GM10266 (cell line): ENCODE measurements at regions not wholly inside any gene's neighbourhood (a gene's known extent, or its start where the extent isn't known, plus 50 kb on each side); places are given as distances from the start of the nearest gene placed in this dataset.

ENCODE experiments used
- DNase-seq: peaks from one replicate; pipeline ENCODE4 v3.0.0; 2012; ENCODE audit errors: extremely low spot score
- TF ChIP-seq, protein P1 (sequence below): IDR thresholded peaks from 2 replicates; pipeline ENCODE4 v1.5.1; 2012; ENCODE audit warnings: mild to moderate bottlenecking, low read depth; ENCODE audit not compliant: control insufficient read depth, insufficient read depth; ENCODE audit errors: missing control alignments

GRCh38 chr6:113576310-113576709, 280.8 kb upstream of the MARCKS start:
- no peak for DNase-seq
- TF ChIP-seq, protein P1, sequence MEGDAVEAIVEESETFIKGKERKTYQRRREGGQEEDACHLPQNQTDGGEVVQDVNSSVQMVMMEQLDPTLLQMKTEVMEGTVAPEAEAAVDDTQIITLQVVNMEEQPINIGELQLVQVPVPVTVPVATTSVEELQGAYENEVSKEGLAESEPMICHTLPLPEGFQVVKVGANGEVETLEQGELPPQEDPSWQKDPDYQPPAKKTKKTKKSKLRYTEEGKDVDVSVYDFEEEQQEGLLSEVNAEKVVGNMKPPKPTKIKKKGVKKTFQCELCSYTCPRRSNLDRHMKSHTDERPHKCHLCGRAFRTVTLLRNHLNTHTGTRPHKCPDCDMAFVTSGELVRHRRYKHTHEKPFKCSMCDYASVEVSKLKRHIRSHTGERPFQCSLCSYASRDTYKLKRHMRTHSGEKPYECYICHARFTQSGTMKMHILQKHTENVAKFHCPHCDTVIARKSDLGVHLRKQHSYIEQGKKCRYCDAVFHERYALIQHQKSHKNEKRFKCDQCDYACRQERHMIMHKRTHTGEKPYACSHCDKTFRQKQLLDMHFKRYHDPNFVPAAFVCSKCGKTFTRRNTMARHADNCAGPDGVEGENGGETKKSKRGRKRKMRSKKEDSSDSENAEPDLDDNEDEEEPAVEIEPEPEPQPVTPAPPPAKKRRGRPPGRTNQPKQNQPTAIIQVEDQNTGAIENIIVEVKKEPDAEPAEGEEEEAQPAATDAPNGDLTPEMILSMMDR = no peak

DNA sequence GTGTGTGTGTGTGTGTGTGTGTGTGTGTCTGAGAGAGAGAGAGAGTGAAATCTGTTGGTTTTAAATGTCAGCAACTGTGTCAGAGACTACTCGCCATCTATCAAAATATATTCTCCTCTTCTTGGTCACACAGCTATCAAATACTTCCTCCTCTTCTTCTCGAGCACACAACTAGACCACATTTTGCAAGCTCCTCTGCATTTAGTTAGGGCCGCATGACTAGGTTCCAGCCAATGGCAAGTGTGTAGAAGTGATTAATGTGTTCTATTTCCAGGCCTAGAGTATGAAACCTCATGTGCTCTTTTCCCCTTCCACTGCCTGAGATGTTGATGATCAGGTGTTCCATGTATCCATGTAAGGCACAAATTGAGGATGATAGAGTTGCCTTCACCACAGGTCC, 278.5 kb upstream of the MARCKS start:
- DNase-seq = no peak
- TF ChIP-seq, protein P1 = no peak

GRCh38 chr6:113584767-113585166, 272.4 kb upstream of the MARCKS start:
- TF ChIP-seq, protein P1 = no peak
- no peak for DNase-seq

GRCh38 chr6:113585246-113585645, 271.9 kb upstream of the MARCKS start:
- TF ChIP-seq, protein P1 = no peak
- no peak for DNase-seq

GRCh38 chr6:113586413-113587077, 270.6 kb upstream of the MARCKS start:
- no peak for DNase-seq
- TF ChIP-seq, protein P1 = no peak

DNA sequence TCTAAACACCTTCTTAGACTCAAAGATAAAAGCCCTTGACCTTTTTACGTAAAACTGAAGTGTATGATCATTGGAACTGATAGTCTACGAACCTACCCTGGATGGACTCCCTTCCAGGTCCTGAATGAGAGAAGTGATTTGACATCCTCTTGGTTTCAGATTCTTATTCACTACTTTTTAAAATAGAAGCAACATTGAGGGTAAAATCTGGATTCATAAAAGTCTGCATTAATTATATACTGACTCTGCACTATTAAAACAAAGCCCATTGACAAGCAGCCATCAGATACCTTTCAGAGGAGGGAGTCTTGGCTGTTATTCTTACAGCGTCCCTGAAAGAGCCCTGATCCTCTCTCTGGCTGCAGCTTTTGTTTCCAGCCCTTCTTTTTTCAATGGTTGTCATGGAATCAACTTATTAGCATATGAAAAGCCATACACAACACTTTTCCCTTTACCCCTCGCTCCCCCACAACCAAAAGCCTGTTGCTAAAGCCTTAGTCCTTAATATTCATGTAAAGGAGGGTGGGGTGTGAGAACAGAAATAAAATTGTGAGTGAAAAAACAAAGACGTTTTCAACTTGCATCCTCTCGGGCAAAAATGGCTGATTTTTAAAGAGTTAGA, 270.0 kb upstream of the MARCKS start:
- TF ChIP-seq, protein P1 = no peak
- DNase-seq = no peak

DNA sequence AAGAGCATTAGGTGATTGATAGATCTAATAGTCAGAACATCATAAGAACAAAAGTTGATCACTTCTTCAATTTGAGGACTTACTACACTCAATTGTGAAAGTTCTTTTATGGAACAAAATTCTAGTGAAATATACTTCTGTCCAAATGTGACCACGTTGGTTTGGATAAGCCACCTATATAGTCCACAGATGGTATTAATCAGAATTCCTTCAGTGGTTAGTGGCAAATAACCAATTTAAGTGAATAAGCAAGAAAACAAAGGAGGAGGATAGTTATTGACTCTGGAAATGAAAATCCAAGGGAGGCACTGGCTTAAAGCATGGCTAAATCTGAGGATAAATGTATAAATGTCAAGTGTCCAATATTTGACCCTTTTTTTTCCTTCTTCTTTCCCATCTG, 268.5 kb upstream of the MARCKS start:
- TF ChIP-seq, protein P1 = no peak
- DNase-seq = no peak
